Mucosa of rectum (tissue), 2 donors: ENCODE measurements at regions not wholly inside any gene's neighbourhood (a gene's known extent, or its start where the extent isn't known, plus 50 kb on each side); places are given as distances from the start of the nearest gene placed in this dataset.

Source experiments
- H3K27ac ChIP-seq, 2 donors: one replicate each; pipeline ENCODE4 v1.7.0; 2013; ENCODE audit warnings: inconsistent platforms in 2 of 2, low read depth in 2 of 2, low read length in 2 of 2
- H3K27me3 ChIP-seq, 2 donors: one replicate each; pipeline ENCODE4 v1.7.0; 2013; ENCODE audit warnings: low read length in 2 of 2; ENCODE audit not compliant: control insufficient read depth in 2 of 2, insufficient read depth in 2 of 2
- H3K36me3 ChIP-seq, 2 donors: one replicate each; pipeline ENCODE4 v1.7.0; 2013; ENCODE audit warnings: low read length in 2 of 2; ENCODE audit not compliant: control insufficient read depth in 2 of 2, insufficient read depth in 2 of 2
- H3K4me1 ChIP-seq, 2 donors: one replicate each; pipeline ENCODE4 v1.7.0; 2013; ENCODE audit warnings: low read length in 2 of 2, mild to moderate bottlenecking in 1 of 2; ENCODE audit not compliant: control insufficient read depth in 2 of 2, insufficient read depth in 2 of 2
- H3K4me3 ChIP-seq, 2 donors: one replicate each; pipeline ENCODE4 v1.7.0; 2013; ENCODE audit warnings: low read length in 2 of 2
- H3K9ac ChIP-seq, 2 donors: one replicate each; pipeline ENCODE4 v1.7.0; 2013; ENCODE audit warnings: low read length in 2 of 2, low read depth in 1 of 2, mild to moderate bottlenecking in 1 of 2
- H3K9me3 ChIP-seq, 2 donors: one replicate each; pipeline ENCODE4 v1.7.0; 2013; ENCODE audit warnings: low read length in 2 of 2; ENCODE audit not compliant: control insufficient read depth in 2 of 2
- donor health status: healthy.
- donor health status: Normal muscosa, but diverticular disease.

DNA sequence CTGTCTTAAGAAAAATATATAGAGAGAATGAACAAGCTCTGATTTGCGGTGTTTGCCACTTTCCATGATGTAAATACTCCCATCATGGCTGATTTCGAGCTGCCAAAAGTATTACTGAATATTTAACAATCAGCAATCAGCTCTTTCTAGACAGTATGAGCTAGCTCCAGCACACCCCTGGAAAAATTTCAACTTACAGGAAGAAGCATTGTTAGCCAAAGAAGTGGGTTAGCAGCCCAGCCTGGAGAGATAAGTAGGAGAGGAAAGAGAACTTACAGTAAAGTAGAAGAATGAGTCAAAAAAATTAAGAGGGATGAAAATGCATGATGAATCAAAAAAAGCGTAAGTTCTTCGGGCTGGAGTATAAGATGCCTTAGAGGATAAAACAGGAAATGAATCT is 60.6 kb upstream of the ANK3 start:
- H3K4me1 ChIP-seq, result no peaks in the 10 kb centered on the region
- no peaks in the 10 kb centered on the region for H3K27me3 ChIP-seq
- H3K9me3 ChIP-seq, result no peaks in the 10 kb centered on the region
- H3K27ac ChIP-seq, result no peak overlapping the region
- H3K36me3 ChIP-seq, result no peaks in the 10 kb centered on the region
- no peak overlapping the region for H3K4me3 ChIP-seq
- H3K9ac ChIP-seq, result no peak overlapping the region

DNA sequence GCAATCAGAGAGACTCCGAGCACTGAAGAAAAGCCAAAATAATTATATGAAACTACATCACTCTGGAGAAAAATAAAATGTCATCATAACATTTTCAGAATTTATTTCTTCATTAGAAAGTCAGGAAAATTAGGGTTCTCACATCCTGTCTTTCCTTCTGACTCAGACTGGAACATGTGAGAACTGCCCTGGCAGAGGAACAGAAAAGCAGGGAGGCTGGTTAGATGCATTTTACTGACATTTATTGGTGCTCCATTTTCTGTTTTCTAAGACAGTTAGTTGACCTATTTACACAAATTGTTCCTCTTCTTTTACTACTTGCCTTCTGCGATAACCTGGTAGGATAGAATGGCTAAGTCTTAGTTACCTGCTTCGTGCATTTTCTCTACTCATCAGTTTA is 58.6 kb upstream of the ANK3 start:
- no peaks in the 10 kb centered on the region for H3K27me3 ChIP-seq

DNA sequence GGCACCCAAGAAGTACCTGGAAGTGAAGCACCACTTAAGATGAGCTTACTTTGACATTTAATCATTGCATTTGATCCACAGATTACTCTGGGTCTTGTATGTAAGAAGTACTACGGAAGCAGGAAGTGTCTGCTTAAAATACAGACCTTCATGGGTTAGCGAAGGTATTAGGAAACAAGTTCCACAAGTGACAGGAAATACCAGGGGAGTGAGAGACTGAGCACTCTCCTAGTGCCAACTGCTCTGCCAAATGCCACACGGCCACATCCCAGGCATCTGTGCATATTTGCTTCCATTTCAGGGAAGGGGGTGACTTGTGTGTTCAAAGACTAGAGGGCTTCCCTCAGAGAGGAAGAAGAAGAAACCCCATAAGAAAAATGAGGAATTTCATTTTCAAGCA is 57.2 kb upstream of the ANK3 start:
- no peaks in the 10 kb centered on the region for H3K9me3 ChIP-seq
- H3K4me3 ChIP-seq, result no peak overlapping the region
- H3K9ac ChIP-seq, result no peak overlapping the region
- H3K27ac ChIP-seq, result no peak overlapping the region
- H3K36me3 ChIP-seq, result no peaks in the 10 kb centered on the region
- no peaks in the 10 kb centered on the region for H3K4me1 ChIP-seq
- H3K27me3 ChIP-seq, result no peaks in the 10 kb centered on the region

More for the DNA sequence above, 58.6 kb upstream of the ANK3 start:
- no peak overlapping the region for H3K9ac ChIP-seq
- H3K27ac ChIP-seq, result no peak overlapping the region
- H3K4me3 ChIP-seq, result no peak overlapping the region
- H3K9me3 ChIP-seq, result no peaks in the 10 kb centered on the region
- H3K36me3 ChIP-seq, result no peaks in the 10 kb centered on the region
- no peaks in the 10 kb centered on the region for H3K4me1 ChIP-seq

DNA sequence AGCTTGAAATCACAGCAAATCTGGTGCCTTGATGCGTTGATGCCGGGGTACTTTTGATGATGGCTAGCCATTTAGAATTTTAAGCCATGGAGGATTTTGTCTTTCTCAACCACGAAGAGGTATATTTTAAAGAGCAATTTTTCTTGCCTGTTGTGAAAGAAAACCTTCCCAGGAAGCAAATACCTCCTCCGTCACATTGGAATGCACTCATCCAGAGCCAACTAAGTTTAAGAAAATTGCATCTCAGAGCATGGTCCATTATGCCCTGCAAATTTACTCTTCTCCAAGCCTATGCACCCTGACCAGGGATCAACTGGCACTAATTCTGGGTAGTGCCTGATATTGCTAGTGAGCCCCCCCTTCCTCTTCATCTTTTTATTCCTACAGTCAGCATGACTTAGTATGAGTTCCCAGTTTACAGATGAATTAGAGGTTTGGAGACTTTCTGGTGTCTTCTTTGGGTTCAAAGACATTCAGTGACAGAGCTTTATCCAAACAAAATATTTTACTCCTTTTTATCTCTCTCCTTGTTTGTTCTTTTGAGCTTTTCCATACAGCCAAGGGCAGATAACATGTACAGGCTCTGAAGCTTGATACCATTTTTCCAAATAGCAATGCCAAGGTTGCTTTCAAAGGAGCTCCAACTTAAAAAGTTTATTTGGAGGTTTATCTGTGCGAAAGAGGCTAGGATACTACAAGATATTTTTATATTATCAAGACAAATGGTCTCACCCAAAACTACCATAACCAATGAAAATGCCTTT is 56.6 kb upstream of the ANK3 start:
- no peak overlapping the region for H3K27ac ChIP-seq
- H3K4me3 ChIP-seq, result no peak overlapping the region
- no peaks in the 10 kb centered on the region for H3K27me3 ChIP-seq
- no peaks in the 10 kb centered on the region for H3K4me1 ChIP-seq
- H3K9ac ChIP-seq, result no peak overlapping the region
- no peaks in the 10 kb centered on the region for H3K36me3 ChIP-seq
- no peaks in the 10 kb centered on the region for H3K9me3 ChIP-seq

DNA sequence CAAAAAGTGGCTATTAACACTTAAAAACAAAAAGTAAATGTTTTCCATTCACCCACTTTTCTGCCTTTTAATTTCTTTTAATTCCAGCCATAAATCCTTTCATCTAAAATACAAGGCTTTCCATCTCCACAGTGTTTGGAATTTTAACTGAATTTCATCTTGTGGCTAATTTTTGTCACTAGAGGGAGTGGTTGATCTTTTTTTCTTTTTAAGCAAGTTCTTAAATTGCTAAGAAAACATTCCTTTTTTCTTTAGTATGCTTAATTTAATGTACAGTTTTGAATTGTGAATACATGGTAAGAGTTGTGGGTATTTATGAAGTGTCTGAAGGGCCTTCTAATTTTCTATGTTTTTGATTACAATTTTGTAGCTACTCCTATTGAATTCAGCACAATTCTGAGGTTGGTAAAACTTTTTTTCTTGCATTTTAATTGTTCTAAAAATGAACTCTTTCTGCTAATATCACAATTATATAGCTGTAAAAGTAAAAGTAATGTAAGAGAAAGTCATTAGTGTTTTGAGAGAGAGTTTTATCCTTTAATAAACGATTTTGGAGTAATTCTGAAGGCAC is 54.9 kb upstream of the ANK3 start:
- Histone ChIP-seq H3K9me3 (no peaks in the 10 kb centered on the region), H3K9ac (no peak overlapping the region), H3K27ac (no peak overlapping the region), H3K27me3 (no peaks in the 10 kb centered on the region), H3K4me3 (no peak overlapping the region), H3K4me1 (no peaks in the 10 kb centered on the region), H3K36me3 (no peaks in the 10 kb centered on the region)

DNA sequence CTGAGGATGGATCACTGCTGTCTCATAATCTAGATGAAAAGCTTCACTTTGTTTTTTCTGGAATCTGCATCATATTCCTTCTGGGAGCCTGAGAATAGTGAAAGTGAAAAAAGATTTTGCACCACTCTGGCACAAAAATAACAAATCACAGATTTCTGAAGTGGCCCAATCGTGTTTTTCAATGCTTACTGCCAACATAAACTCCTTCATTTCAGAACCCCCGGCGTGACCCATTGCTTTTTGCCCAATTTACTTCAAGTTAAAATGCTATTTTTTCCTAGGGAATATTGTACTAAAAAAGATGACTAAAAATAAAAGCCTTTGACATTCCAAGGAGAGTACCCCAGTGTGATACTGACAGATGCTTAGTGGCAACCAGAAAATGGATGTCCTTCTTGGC is 53.7 kb upstream of the ANK3 start:
- H3K9ac ChIP-seq, result no peak overlapping the region
- no peaks in the 10 kb centered on the region for H3K9me3 ChIP-seq
- no peaks in the 10 kb centered on the region for H3K4me1 ChIP-seq
- H3K27me3 ChIP-seq, result no peaks in the 10 kb centered on the region
- no peak overlapping the region for H3K27ac ChIP-seq
- H3K36me3 ChIP-seq, result no peaks in the 10 kb centered on the region
- H3K4me3 ChIP-seq, result no peak overlapping the region

DNA sequence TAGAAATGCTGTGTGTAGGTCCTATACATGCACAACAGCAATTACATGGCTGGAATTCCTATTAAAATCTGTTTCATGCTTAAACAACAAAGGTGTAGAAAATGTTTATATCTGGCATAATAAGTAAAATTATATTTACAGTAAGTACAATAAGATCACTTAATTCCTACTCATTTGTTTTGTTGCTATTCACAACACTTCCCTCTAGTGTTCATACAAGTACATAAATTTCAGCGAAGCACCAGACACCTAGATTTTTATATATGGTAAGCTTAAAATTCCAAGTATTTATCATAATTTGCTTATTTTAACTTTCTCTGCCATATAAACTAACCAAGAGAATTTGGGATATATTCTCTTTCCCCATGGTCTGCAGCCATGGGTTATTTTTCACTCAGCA is 51.8 kb upstream of the ANK3 start:
- no peak overlapping the region for H3K4me3 ChIP-seq
- H3K4me1 ChIP-seq, result no peaks in the 10 kb centered on the region
- no peaks in the 10 kb centered on the region for H3K27me3 ChIP-seq
- H3K27ac ChIP-seq, result no peak overlapping the region
- no peaks in the 10 kb centered on the region for H3K36me3 ChIP-seq
- H3K9me3 ChIP-seq, result no peaks in the 10 kb centered on the region
- no peak overlapping the region for H3K9ac ChIP-seq

DNA sequence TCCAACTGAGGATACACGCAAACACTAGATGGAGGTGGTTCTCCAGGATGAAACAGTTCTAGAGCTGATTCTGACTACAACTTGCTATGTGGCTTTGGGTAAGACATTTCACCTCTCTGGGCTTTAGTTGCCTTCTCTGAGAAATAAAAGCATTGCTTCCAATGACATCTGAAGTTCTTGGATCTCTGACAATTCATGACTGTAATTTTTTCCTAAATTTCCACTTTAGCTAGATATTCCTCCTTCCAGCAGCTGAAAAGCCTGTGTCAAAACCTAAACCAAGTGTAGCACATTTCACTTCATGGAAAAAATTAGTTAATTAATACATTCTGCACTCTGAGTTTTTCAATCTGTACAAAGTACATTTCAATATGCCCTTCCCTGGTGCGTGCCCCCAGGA is 50.0 kb upstream of the ANK3 start:
- Histone ChIP-seq H3K4me1 (no peaks in the 10 kb centered on the region), H3K27ac (no peak overlapping the region), H3K36me3 (no peaks in the 10 kb centered on the region), H3K9me3 (no peaks in the 10 kb centered on the region), H3K9ac (no peak overlapping the region), H3K4me3 (no peak overlapping the region), H3K27me3 (no peaks in the 10 kb centered on the region)
